22Rv1 (cell line): ENCODE measurements at regions not wholly inside any gene's neighbourhood (a gene's known extent, or its start where the extent isn't known, plus 50 kb on each side); places are given as distances from the start of the nearest gene placed in this dataset.

Experiments used
- CTCF ChIP-seq: fragments of 450-650 bp; IDR thresholded peaks from 2 replicates; pipeline ENCODE4 v1.5.1; 2017; ENCODE audit warnings: mild to moderate bottlenecking
- ZFX ChIP-seq: fragments of 450-650 bp; IDR thresholded peaks from 2 replicates; pipeline ENCODE4 v1.6.1; 2017; ENCODE audit warnings: antibody characterized with exemption, borderline replicate concordance

DNA sequence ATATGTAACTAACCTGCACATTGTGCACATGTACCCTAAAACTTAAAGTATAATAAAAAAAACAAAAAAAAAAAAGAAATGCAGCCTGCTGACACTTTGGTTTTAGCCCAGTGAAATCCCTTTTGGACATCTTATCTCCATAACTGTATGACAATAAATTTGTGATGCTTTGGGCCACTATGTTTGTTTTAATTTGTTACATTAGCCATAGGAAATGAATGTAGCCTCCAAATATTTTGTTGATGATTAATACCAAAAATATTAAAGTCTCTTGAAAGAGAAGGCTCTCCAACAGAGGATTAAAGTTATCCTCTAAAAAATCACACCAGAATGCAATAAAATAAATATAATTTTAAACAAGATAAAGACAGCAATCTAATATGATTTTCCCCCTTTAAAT is 852.7 kb upstream of the SLIT2 start:
- no peak for TF ChIP-seq CTCF
- no peak for TF ChIP-seq ZFX
